ENCODE measurements at regions not wholly inside any gene's neighbourhood (a gene's known extent, or its start where the extent isn't known, plus 50 kb on each side); places are given as distances from the start of the nearest gene placed in this dataset.

GRCh38 chr12:47340411-47341015, 260.8 kb upstream of the AMIGO2 start:
- TF ChIP-seq, protein P1, sequence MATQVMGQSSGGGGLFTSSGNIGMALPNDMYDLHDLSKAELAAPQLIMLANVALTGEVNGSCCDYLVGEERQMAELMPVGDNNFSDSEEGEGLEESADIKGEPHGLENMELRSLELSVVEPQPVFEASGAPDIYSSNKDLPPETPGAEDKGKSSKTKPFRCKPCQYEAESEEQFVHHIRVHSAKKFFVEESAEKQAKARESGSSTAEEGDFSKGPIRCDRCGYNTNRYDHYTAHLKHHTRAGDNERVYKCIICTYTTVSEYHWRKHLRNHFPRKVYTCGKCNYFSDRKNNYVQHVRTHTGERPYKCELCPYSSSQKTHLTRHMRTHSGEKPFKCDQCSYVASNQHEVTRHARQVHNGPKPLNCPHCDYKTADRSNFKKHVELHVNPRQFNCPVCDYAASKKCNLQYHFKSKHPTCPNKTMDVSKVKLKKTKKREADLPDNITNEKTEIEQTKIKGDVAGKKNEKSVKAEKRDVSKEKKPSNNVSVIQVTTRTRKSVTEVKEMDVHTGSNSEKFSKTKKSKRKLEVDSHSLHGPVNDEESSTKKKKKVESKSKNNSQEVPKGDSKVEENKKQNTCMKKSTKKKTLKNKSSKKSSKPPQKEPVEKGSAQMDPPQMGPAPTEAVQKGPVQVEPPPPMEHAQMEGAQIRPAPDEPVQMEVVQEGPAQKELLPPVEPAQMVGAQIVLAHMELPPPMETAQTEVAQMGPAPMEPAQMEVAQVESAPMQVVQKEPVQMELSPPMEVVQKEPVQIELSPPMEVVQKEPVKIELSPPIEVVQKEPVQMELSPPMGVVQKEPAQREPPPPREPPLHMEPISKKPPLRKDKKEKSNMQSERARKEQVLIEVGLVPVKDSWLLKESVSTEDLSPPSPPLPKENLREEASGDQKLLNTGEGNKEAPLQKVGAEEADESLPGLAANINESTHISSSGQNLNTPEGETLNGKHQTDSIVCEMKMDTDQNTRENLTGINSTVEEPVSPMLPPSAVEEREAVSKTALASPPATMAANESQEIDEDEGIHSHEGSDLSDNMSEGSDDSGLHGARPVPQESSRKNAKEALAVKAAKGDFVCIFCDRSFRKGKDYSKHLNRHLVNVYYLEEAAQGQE (IDR thresholded peaks at IDR 0.05; ENCODE audit: insufficient read depth in 1 of 2, low read depth in 2 of 2, low read length in 2 of 2) = no peak
- TF ChIP-seq POLR2AphosphoS5 (IDR thresholded peaks at IDR 0.05; ENCODE audit: low read depth, low read length) = no peak
